GM18867 (cell line): ENCODE measurements at regions not wholly inside any gene's neighbourhood (a gene's known extent, or its start where the extent isn't known, plus 50 kb on each side); places are given as distances from the start of the nearest gene placed in this dataset.

Source experiments
- ATAC-seq: cut with Tn5 transposase; IDR thresholded peaks from one replicate; pipeline ENCODE4 v1.9.1; 2021; ENCODE audit warnings: mild to moderate bottlenecking, moderate library complexity; ENCODE audit not compliant: unreplicated experiment

DNA sequence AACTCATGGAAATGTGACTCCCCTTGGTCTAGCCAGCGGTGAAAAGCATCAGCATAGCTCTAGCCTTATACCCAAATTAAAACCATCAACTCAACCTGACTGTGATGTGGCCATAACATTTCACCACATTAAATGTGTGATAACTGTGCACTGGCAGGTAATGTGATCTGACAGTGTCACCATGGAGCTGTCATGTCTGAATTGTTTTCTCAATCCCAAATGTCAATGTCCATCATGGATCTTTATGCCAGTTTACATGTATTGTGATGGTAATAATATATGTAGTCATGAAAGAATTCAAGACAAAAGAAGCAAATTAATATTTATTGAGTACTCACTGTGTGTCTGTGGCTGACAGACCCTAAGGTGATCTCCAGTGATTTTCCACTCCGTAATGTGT lies 213.4 kb upstream of the EOMES start:
- no peak for ATAC-seq

DNA sequence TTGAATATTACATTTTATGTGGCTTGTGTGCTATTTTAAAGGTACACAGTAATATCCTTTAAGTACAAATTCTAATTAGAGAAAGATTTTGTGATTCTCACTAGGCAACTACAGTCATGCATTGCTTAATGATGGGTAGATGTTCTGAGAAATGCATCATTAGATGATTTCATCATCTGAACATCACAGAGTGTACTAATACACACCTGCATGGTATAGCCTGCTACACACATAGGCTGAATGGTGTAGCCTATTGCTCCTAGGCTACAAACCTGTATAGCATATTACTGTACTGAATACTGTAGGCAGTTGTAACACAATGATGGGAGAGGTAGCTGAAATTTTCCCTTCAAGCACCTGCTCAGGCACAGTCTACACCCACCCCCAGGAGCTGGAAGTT lies 217.4 kb upstream of the EOMES start:
- no peak for ATAC-seq

DNA sequence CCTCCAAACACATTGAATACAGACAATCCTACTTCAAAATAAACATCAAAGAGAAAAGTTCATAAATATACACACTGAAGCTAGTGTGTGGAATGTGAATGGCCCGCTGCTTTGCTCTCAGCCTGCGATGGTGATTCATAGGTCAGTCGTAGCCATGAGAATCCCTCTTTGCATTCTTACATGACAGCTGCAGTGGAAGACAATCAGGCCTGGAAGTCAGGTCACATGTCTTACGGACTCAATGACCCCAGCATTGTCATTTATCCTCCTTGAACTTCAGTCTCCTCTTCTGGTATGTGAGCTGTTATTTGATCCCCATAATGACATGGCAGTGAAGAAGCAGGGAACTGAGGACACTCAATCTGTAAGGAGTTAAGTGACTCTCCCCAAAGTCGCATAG lies 217.8 kb upstream of the EOMES start:
- ATAC-seq = no peak

DNA sequence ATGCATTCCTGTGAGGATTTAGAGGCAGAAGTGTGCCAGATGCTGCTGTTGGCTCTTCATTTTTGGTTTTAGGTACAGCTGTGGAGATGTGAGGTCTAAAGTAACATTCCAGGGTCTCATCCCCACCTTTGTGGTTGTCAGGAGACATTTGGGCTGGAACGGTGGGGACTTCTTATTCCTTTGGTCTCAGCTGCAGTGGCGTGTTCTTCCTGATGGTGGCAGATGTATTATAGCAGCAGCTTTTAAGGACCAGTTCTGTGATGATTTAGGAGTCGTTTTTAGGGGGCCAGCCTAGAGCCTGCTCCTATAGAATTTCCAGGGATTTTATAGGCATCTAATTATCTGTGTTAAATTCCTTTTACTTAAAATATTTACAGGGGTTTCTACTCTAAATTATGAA lies 221.0 kb upstream of the EOMES start:
- ATAC-seq = peak; percentile 62

DNA sequence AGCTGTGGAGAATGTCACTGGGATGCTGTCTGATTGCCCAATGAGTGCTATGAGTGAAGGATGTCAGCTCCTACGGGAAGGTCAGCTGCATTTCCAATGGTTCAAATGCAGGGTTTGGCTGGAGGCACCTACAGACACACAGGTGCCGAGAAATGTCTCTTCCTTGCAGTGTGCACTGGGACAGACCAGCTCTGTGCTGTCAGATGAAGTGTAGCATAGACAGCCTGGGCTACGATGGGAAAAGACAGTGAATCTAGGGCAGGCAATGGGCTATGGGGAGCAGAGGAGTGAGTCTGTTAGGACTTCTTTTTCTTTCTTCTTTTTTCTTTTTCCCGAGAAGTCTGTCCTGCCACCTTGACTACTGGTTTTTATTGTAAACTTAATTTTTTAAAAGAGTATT lies 223.1 kb upstream of the EOMES start:
- no peak for ATAC-seq

DNA sequence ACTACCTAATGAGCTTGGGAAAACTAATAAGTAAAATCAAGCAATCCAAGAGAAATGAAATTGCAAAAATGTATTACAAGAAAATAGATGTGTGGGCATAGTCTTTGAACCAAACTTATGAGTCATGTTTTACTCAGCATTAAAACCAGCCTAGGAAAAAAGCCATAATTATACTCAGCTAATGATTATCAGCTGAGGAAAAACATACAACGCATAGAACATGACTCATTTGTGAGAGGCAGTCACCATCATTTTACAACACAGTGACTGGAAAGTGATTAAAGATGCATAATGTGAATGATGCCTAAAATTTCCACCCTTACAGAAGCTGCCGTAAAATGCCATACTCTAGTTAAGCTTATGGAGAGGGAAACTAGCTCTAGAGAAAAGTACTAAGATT lies 238.0 kb upstream of the EOMES start:
- ATAC-seq = no peak

DNA sequence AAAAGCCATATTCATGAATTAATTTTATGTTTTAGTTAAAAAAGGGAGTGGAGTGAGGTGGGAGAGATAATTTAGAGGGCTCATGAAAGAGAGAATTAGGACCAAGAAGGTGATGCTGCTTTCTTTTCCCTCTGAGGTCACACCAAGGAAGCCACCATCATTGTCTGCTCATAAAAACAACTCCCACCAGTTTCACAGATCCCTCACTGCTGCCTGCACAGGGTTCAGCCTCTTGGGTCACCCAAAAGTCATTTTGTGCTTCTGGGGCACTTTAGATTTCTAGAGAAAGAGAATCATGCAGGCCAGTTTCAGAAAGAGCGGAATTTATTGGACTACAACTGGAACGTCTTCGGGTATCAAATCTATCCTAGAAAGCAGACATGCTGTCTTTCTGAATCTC lies 241.4 kb upstream of the EOMES start:
- ATAC-seq = no peak

DNA sequence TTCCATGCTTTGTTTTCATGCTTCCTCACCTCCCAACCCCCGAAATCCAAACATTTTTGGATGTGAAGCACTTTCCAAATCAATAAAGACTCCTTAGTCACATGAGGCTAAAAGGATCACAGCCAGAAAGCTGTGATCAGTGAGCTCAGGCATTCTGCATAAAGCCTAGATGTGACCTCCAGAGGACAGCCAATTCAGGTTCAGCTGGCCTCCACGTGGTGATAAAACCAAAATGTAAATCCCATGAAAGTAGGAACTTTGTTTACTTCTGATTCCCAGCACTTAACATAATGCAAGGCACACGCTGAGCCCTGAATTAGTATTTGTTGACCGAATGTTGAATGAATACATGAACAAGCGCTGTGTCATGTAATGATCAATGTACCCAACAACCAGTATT lies 249.5 kb upstream of the EOMES start:
- ATAC-seq = no peak

DNA sequence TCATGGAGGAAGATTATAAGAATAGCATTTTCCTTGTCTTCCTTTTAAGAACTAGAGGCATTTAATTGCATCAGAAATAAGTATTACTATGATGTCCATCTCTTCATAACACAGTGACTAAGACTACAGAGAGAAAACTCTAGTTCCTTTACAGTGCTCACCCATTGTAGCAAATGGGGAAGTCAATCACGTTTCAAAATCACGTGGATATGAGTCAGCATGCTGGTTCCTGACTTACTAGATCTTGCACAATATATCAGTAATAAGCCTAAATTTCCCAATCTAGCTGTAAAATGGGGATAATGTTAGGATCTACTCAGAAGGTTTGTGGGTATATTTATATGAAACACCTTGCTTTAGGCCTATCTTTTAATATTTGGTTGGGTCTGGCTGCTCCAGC lies 254.8 kb upstream of the EOMES start:
- ATAC-seq = no peak

DNA sequence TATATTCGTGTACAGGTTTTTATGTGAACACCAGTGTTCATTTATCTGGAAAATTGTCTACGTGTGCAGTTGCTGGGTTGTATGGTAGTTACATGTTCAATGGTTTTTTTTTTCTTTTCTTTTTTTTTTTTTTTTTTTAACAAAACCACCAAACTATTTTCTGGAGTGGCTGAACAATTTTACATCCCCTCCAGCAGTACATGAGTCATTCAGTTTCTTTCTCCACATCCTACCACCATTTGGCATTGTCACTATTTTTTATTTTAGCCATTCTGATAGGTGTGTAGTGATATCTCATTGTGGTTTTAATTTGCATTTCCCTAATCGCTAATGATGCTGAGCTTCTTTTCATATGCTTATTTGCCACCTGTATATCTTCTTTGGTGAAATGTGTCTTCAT lies 256.3 kb upstream of the EOMES start:
- ATAC-seq = no peak

DNA sequence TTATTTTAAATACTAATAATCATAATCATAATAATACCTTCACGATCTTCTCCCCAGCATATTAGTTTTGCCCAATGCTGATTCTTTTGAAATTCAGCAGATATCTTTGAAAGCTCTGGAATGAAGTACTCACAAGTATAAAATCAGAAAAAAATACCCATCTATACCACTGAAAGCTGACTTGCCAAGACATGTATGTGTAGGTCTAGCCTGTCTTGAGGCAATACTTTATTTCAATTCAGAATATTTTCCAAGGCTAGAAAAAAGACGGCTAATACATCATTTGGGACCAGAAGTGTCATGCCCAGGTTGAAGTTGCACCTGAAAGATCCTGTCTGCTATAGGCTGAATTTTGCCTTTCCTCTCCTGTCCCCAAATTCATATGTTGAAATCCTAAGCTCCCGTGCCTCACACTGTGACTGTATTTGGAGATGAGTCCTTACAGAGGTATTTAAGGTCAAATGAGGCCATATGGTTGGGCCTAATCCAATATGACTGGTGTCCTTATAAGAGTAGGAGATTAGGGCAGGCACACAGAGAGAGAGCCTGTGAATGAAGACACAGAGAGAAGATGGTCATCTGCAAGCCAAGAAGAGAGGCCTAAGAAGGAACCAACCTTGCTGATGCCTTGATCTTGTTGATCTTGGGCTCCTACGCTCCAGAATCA lies 255.9 kb upstream of the CMC1 start:
- ATAC-seq = no peak

DNA sequence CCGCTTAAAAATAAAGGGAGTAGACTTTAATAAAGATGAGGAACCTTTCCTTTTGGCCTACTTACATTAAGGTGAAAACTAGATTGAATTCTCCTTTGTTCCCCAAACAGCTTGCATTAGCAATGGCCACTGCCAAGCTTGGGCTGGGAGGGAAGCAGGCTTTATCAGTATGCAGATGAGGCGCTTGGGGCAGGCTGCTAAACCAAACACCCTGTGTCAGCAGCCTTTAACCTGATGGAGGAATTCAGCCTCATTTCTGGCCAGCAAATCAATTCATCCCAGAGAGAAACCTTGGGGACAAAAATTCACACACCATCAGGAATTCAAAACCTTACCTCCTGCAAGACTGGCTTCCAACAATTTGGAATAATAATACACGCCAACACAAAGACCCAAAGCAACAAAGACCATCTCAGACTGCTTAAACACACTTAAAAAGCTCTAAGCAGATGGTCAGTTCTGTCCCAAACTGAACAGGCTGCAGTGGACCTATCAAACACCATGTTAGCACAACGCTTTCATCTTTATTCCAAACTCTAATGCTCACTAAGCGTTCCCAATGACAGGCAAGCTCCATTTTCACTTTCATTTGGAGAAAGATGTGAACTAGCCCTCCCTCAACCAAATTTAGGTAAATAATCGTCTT lies 255.1 kb upstream of the CMC1 start:
- ATAC-seq = no peak

DNA sequence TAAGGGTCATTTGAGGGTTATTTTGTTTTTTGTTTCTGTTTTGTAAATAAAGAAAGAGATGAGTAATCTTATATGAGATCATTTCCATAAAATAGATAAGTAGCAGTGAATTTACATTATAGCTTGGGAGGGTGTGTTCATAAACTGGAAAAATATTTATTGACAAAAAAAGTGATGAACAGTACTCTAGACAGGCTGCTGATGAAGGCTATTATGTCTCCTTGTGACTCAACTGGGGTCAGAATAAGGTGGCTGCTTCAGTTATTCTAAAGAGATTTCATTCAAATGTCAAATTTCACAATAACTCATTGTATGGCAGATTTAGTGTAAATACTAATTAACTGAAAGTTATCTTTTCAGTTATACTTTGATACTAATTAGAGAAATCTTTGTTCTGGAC lies 251.1 kb upstream of the CMC1 start:
- ATAC-seq = no peak

DNA sequence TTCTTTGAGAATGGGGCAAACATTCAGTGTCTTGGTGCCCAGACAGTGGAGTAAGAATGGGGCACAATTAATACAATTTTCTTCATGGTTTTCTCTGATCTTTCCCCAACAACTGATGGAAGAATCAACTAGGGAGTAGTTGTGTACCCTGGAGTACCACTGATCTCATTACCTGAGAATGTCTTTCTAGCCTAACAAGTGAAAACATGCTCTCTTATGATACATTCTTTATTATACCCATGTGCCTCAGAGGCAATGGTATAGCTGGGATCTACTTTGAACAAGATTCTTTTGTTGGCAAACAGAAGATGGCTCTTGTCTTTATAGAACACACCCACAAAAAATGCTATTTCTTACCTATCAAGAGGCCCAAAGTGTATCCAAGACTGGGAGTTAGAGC lies 250.6 kb upstream of the CMC1 start:
- no peak for ATAC-seq

DNA sequence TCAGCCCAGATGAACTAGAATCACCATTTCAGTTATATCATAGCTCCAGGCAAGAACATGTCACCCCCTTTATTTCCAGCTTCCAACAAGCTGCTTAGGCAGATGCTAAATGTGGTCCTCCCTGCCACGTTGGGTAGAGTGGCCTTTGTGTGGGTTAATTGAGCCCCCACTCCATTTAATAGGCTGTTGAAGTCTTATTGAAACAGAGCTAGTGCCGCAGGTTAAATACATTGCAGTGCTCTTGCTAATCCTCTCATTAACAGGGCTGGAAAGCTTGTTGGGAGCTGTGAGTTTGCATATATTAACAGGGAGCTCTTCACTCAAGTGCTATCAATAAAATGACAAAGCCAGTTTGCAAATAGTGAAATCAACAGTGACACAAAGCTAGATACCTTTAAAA lies 248.4 kb upstream of the CMC1 start:
- no peak for ATAC-seq

DNA sequence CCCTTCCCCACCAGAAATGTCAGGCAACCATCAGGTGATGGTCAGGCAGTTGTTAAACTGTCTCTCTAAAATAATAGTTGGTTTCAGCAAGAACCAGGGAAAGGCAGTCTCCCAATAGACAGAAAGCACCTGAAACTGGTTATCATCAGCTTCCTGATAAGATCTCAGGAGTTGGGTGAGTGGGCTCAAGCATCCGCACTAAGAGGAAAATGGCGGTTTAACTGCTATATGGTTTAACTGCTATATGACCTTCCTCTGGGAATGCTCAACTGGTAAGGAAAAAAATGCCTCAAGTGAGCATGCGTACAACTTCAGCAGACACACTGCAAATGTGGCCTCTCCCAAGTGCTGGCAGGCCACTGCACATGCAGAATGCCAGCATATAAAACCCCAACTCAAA lies 240.8 kb upstream of the CMC1 start:
- no peak for ATAC-seq

DNA sequence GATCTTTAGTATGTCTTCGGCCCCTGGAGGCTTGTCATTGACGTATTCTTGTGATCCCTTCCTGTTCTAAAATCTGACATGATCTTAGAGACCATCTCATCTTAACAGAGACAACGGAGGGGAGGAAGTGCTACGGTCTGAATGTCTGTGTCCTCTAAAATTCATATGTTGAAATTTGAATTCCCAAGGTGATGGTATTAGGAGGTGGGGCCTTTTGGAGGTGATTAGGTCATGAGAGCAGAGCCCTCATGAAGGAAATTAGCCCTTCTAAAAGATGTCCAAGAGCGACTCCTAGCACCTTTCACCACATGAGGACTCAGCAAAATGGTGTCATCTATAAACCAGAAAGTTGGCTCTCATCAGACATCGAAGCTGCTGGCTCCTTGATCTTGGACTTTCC lies 233.2 kb upstream of the CMC1 start:
- no peak for ATAC-seq

DNA sequence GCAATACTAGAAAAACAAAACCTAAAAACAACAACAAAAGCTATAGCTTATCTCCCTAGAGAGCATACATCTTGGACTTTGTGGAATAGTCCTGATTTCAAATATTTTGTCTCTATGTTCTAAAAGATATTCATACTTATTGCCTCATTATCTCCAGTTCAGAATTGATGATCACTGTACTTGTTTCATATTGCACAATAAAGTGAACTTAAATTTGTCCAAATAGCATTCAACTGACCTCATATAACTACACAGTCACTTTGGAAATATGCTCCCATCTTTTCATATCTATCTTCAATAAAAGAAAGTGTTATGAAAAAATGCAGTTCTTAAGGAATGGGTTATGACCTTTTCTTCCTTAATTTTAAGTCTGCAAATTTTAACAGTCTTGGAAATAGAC lies 228.6 kb upstream of the CMC1 start:
- ATAC-seq = no peak

DNA sequence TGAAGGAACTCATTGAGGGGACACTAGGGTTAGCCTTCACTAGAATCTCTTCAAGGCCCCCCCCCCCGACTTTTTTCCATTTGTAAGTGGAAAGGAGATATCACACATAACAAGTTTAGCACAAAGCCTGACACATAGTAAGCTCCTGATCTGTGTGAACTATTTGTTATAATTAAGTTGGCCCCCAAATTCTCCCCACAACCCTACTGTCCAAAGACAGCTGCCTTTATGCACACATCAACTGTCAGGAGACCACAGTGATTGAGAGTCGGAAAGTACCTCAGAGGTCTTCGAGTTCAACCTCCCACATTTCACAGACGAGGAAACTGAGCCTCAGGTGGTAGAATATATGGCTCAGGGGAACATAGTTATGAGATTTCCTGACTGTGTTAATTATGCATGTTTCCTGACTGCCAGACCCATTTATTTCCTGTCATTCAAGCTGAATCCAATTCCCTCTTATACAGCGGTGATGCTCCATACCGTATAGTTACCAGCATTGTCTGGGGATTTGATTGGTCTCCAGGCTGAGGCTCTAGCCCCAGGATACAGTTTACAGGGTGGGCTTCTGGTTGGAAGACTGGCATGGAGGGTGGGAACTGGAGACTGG lies 227.4 kb upstream of the CMC1 start:
- no peak for ATAC-seq

DNA sequence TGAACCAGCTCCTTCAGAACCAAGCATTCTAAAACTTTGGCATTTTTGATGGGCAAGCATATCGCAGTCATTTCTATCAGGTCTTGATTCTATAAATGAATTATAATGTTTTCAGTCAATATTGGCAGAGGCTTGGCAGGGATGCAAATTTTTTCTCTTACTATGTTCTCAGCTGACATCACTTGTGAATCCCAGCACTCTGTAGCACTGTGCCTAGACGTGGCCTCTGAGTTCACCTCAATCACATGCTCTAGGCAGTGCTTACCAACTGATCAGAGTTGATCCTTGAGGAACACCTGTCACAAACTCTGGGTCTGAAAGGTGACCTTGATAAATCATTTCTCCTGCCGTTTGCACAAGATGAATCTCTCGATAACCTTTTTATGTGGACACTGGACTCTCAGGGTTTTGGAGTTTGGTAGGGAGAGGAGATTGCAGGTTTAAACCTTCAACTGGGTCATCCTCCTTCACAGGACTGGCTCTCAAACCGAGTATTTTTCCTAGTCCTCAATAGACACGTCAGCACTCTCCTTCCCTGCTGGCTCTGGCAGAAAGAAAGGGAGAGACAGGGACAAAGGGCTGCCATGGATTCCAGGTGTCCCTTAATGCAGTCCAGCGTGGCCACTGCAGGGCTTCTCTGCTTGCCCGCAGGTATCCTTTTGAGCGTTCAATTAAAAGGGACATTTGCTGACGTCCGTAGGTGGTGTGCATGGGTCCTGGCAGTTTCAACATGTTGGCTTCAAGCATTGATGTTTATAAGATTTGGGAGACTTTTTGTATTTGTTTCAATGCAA lies 222.3 kb upstream of the CMC1 start:
- no peak for ATAC-seq

DNA sequence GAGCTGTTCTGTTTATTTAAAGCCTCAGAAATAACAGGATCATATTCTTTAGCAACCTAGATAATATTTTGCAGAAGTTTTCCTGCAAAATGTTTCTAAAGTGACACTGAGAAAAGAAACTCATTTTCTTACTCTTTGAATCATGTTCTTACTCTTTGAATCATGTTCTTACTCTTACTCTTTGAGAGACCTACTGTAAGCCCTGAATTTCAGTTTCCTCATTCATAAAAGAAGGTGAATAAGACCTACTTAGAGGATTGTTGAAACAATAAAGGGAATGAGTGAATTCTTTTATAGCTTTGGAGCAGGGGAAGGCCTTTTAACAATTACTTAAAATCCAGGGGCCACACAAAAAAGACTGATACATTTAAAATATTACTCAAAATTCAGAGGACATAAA lies 221.7 kb upstream of the CMC1 start:
- no peak for ATAC-seq

DNA sequence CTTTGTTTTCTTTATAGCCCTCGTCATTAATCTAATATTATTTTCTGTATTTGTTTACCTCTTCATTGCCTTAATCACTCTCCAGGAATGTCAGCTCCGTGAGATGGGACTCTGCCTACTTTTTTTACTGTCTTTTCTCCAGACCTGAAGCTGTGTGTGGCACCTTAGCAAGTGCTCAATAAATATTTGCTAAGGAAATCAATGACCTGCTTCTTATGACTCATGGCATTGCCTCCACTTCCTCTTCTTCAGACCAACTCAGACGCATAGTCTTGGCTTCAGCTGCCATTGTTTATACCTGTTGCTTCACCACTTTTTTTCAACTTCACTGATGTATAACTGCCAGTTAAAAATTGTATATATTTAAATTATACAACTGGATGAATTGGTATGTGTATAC lies 218.5 kb upstream of the CMC1 start:
- ATAC-seq = no peak
